ENCODE measurements at regions not wholly inside any gene's neighbourhood (a gene's known extent, or its start where the extent isn't known, plus 50 kb on each side); places are given as distances from the start of the nearest gene placed in this dataset.

GRCh38 chr16:6247775-6248174, 1084.9 kb upstream of the RBFOX1 start:
- no peak for TF ChIP-seq CTCF (IDR thresholded peaks at IDR 0.05; ENCODE audit: extremely low read depth, missing control alignments)
- no peak for DNase-seq (ENCODE audit: low spot score)

GRCh38 chr16:6247150-6247549, 1085.5 kb upstream of the RBFOX1 start:
- no peak for TF ChIP-seq CTCF (IDR thresholded peaks at IDR 0.05; ENCODE audit: extremely low read depth, missing control alignments)
- DNase-seq (ENCODE audit: low spot score), result no peak

- no peak for TF ChIP-seq CTCF (IDR thresholded peaks at IDR 0.05; ENCODE audit: extremely low read depth, missing control alignments)
- no peak for DNase-seq (ENCODE audit: low spot score)
These were observed 1086.4 kb upstream of the RBFOX1 start for GRCh38 chr16:6246266-6246665.

GRCh38 chr16:6232056-6232455, 1100.6 kb upstream of the RBFOX1 start:
- DNase-seq (ENCODE audit: low spot score), result no peak
- TF ChIP-seq CTCF (IDR thresholded peaks at IDR 0.05; ENCODE audit: extremely low read depth, missing control alignments), result no peak

- DNase-seq (ENCODE audit: low spot score), result no peak
- TF ChIP-seq CTCF (IDR thresholded peaks at IDR 0.05; ENCODE audit: extremely low read depth, missing control alignments), result no peak
These were observed 1101.2 kb upstream of the RBFOX1 start for GRCh38 chr16:6231398-6231797.

GRCh38 chr16:6229186-6229585, 1103.5 kb upstream of the RBFOX1 start:
- no peak for TF ChIP-seq CTCF (IDR thresholded peaks at IDR 0.05; ENCODE audit: extremely low read depth, missing control alignments)
- no peak for DNase-seq (ENCODE audit: low spot score)

GRCh38 chr16:6218855-6219254, 1113.8 kb upstream of the RBFOX1 start:
- no peak for DNase-seq (ENCODE audit: low spot score)
- no peak for TF ChIP-seq CTCF (IDR thresholded peaks at IDR 0.05; ENCODE audit: extremely low read depth, missing control alignments)

Data from GM20000 (cell line).